Trophoblast cell (in vitro differentiated cells and primary cell): ENCODE measurements at regions not wholly inside any gene's neighbourhood (a gene's known extent, or its start where the extent isn't known, plus 50 kb on each side); places are given as distances from the start of the nearest gene placed in this dataset.

Experiments used
- DNase-seq, 2 donors: peaks; one replicate each; pipeline ENCODE4 v3.0.0-alpha.2; 2016
- H2AFZ ChIP-seq: 2 replicates; pipeline ENCODE4 v1.6.1; 2013; ENCODE audit warnings: low read length, moderate library complexity, mild to moderate bottlenecking; ENCODE audit not compliant: insufficient read depth, poor library complexity
- H2AK5ac ChIP-seq: 2 replicates; pipeline ENCODE4 v1.6.1; 2013; ENCODE audit warnings: mild to moderate bottlenecking, low read length
- H2BK120ac ChIP-seq: 2 replicates; pipeline ENCODE4 v1.6.1; 2013; ENCODE audit warnings: low read length, mild to moderate bottlenecking, moderate library complexity; ENCODE audit not compliant: insufficient read depth, poor library complexity
- H2BK12ac ChIP-seq: 2 replicates; pipeline ENCODE4 v1.6.1; 2013; ENCODE audit warnings: mild to moderate bottlenecking, low read length, moderate library complexity
- H2BK5ac ChIP-seq: 2 replicates; pipeline ENCODE4 v1.6.1; 2013; ENCODE audit warnings: low read length, low read depth, moderate library complexity, mild to moderate bottlenecking; ENCODE audit not compliant: poor library complexity
- H3K14ac ChIP-seq: 2 replicates; pipeline ENCODE4 v1.6.1; 2013; ENCODE audit warnings: mild to moderate bottlenecking, low read length
- H3K18ac ChIP-seq: 2 replicates; pipeline ENCODE4 v1.6.1; 2013; ENCODE audit warnings: mild to moderate bottlenecking, low read length
- H3K23ac ChIP-seq: 2 replicates; pipeline ENCODE4 v1.6.1; 2013; ENCODE audit warnings: low read length
- H3K27ac ChIP-seq: 2 replicates; pipeline ENCODE4 v1.5.1; 2013; ENCODE audit warnings: low read depth, mild to moderate bottlenecking, inconsistent platforms, low read length, moderate library complexity
- H3K27me3 ChIP-seq: 2 replicates; pipeline ENCODE4 v1.6.1; 2013; ENCODE audit warnings: inconsistent platforms, mild to moderate bottlenecking, low read length, moderate library complexity; ENCODE audit not compliant: insufficient read depth
- H3K36me3 ChIP-seq, 2 experiments: 1 replicate in 1 of 2; 2 replicates in 1 of 2; pipeline ENCODE4 v1.6.1; 2013; ENCODE audit warnings: low read length in 2 of 2, mild to moderate bottlenecking in 2 of 2, moderate library complexity in 1 of 2; ENCODE audit not compliant: insufficient read depth in 2 of 2, control insufficient read depth in 1 of 2
- H3K4ac ChIP-seq: 2 replicates; pipeline ENCODE4 v1.6.1; 2013; ENCODE audit warnings: low read depth, mild to moderate bottlenecking, low read length, moderate library complexity
- H3K4me1 ChIP-seq, 2 experiments: 1 replicate in 1 of 2; 2 replicates in 1 of 2; pipeline ENCODE4 v1.6.1; 2013; ENCODE audit warnings: low read length in 2 of 2, mild to moderate bottlenecking in 2 of 2, moderate library complexity in 1 of 2; ENCODE audit not compliant: insufficient read depth in 2 of 2, control insufficient read depth in 1 of 2
- H3K4me2 ChIP-seq: 2 replicates; pipeline ENCODE4 v1.6.1; 2013; ENCODE audit warnings: inconsistent platforms, mild to moderate bottlenecking, low read length, moderate library complexity
- H3K4me3 ChIP-seq: 2 replicates; pipeline ENCODE4 v1.5.1; 2013; ENCODE audit warnings: mild to moderate bottlenecking, low read depth, low read length, inconsistent platforms
- H3K79me1 ChIP-seq: one replicate; pipeline ENCODE4 v1.6.1; 2013; ENCODE audit warnings: low read length
- H3K79me2 ChIP-seq: 2 replicates; pipeline ENCODE4 v1.6.1; 2013; ENCODE audit warnings: low read length, mild to moderate bottlenecking; ENCODE audit not compliant: control insufficient read depth, insufficient read depth, poor library complexity
- H3K9ac ChIP-seq: 2 replicates; pipeline ENCODE4 v1.6.1; 2013; ENCODE audit warnings: mild to moderate bottlenecking, low read length
- H3K9me3 ChIP-seq: 2 replicates; pipeline ENCODE4 v1.6.1; 2013; ENCODE audit warnings: low read depth, mild to moderate bottlenecking, control low read depth, inconsistent platforms, low read length; ENCODE audit not compliant: insufficient read depth
- H4K12ac ChIP-seq: 2 replicates; pipeline ENCODE4 v1.6.1; 2013; ENCODE audit warnings: low read depth, mild to moderate bottlenecking, low read length, moderate library complexity
- H4K8ac ChIP-seq: 2 replicates; pipeline ENCODE4 v1.6.1; 2013; ENCODE audit warnings: low read depth, mild to moderate bottlenecking, low read length, moderate library complexity
- H4K91ac ChIP-seq: one replicate; pipeline ENCODE4 v1.6.1; 2013; ENCODE audit warnings: low read depth, mild to moderate bottlenecking, low read length, moderate library complexity
- WGBS: extraction: QIAGEN DNeasy Blood & Tissue Kit; methylation state at CpG from one replicate; pipeline ENCODE4 v1.1.7; 2013; ENCODE audit warnings: missing lambda C conversion rate; ENCODE audit not compliant: insufficient read length, insufficient coverage; ENCODE audit errors: extremely low coverage; 5-methylcytosine and 5-hydroxymethylcytosine counted together

- H3K4me3 ChIP-seq: no peak overlapping the region
- no CpG with 5 or more reads among the region's 7 CpGs for WGBS
- no peaks in the 10 kb centered on the region for H3K79me1 ChIP-seq
- no peak overlapping the region for H3K4me2 ChIP-seq
- H3K27ac ChIP-seq: no peak overlapping the region
- H2BK5ac ChIP-seq: no peak overlapping the region
- H4K8ac ChIP-seq: no peak overlapping the region
- H4K12ac ChIP-seq: no peak overlapping the region
- H2AK5ac ChIP-seq: no peak overlapping the region
- no peak overlapping the region for H3K18ac ChIP-seq
- no peaks in the 10 kb centered on the region for H3K4me1 ChIP-seq
- H2BK12ac ChIP-seq: no peak overlapping the region
- no peaks in the 10 kb centered on the region for H3K27me3 ChIP-seq
- H3K23ac ChIP-seq: no peak overlapping the region
- H3K79me2 ChIP-seq: no peaks in the 10 kb centered on the region
- DNase-seq: no peak
- no peak overlapping the region for H4K91ac ChIP-seq
- H3K14ac ChIP-seq: no peak overlapping the region
- no peak overlapping the region for H2BK120ac ChIP-seq
- no peak overlapping the region for H3K4ac ChIP-seq
- no peaks in the 10 kb centered on the region for H3K9me3 ChIP-seq
- H3K9ac ChIP-seq: no peak overlapping the region
- no peak overlapping the region for H2AFZ ChIP-seq
- no peaks in the 10 kb centered on the region for H3K36me3 ChIP-seq
These were observed 153.1 kb downstream of the ALG10B start for GRCh38 chr12:38469715-38470114.

- Histone ChIP-seq H4K8ac (no peak overlapping the region), H3K14ac (no peak overlapping the region), H2AFZ (no peak overlapping the region), H3K4me1 (no peaks in the 10 kb centered on the region), H4K91ac (no peak overlapping the region), H3K27ac (no peak overlapping the region), H3K27me3 (no peaks in the 10 kb centered on the region), H2AK5ac (no peak overlapping the region), H3K9ac (no peak overlapping the region), H3K36me3 (no peaks in the 10 kb centered on the region), H4K12ac (no peak overlapping the region), H3K18ac (no peak overlapping the region), H3K79me1 (no peaks in the 10 kb centered on the region), H3K4me3 (no peak overlapping the region), H3K23ac (no peak overlapping the region), H3K79me2 (no peaks in the 10 kb centered on the region), H2BK5ac (no peak overlapping the region), H2BK120ac (no peak overlapping the region), H3K4ac (no peak overlapping the region), H3K4me2 (no peak overlapping the region), H3K9me3 (no peaks in the 10 kb centered on the region), H2BK12ac (no peak overlapping the region)
- no peak for DNase-seq
These were observed 160.9 kb downstream of the ALG10B start for GRCh38 chr12:38477340-38478090.

- H2BK120ac ChIP-seq: no peak overlapping the region
- H3K4me3 ChIP-seq: no peak overlapping the region
- no peak overlapping the region for H2AK5ac ChIP-seq
- no peak for DNase-seq
- no peak overlapping the region for H2BK12ac ChIP-seq
- no peak overlapping the region for H4K8ac ChIP-seq
- no peak overlapping the region for H3K9ac ChIP-seq
- no peak overlapping the region for H3K23ac ChIP-seq
- no peaks in the 10 kb centered on the region for H3K79me1 ChIP-seq
- H3K27me3 ChIP-seq: no peaks in the 10 kb centered on the region
- H3K14ac ChIP-seq: no peak overlapping the region
- H3K4ac ChIP-seq: no peak overlapping the region
- H3K4me2 ChIP-seq: no peak overlapping the region
- H3K79me2 ChIP-seq: no peaks in the 10 kb centered on the region
- H4K91ac ChIP-seq: no peak overlapping the region
- H3K18ac ChIP-seq: no peak overlapping the region
- no peaks in the 10 kb centered on the region for H3K4me1 ChIP-seq
- H3K27ac ChIP-seq: no peak overlapping the region
- H2BK5ac ChIP-seq: no peak overlapping the region
- no peak overlapping the region for H4K12ac ChIP-seq
- H3K9me3 ChIP-seq: no peaks in the 10 kb centered on the region
- H2AFZ ChIP-seq: no peak overlapping the region
- no peaks in the 10 kb centered on the region for H3K36me3 ChIP-seq
These were observed 164.0 kb downstream of the ALG10B start for GRCh38 chr12:38480594-38480993.

- Histone ChIP-seq H2BK120ac (no peak overlapping the region), H3K14ac (no peak overlapping the region), H3K27ac (no peak overlapping the region), H3K4me2 (no peak overlapping the region), H3K23ac (no peak overlapping the region), H3K18ac (no peak overlapping the region), H3K4me3 (no peak overlapping the region), H4K12ac (no peak overlapping the region), H2AK5ac (no peak overlapping the region), H4K91ac (no peak overlapping the region), H2AFZ (no peak overlapping the region), H3K9me3 (no peaks in the 10 kb centered on the region), H3K79me1 (no peaks in the 10 kb centered on the region), H3K4me1 (no peaks in the 10 kb centered on the region), H3K27me3 (no peaks in the 10 kb centered on the region), H3K79me2 (no peaks in the 10 kb centered on the region), H2BK5ac (no peak overlapping the region), H3K36me3 (no peaks in the 10 kb centered on the region), H2BK12ac (no peak overlapping the region), H4K8ac (no peak overlapping the region), H3K9ac (no peak overlapping the region), H3K4ac (no peak overlapping the region)
- no peak for DNase-seq
- WGBS: no CpG with 5 or more reads among the region's 2 CpGs
These were observed 168.4 kb downstream of the ALG10B start for GRCh38 chr12:38484821-38485449.
